SK-N-SH (cell line): ENCODE measurements at regions not wholly inside any gene's neighbourhood (a gene's known extent, or its start where the extent isn't known, plus 50 kb on each side); places are given as distances from the start of the nearest gene placed in this dataset.

Experiments used
- CTCF ChIA-PET: fragments of 300-600, 350-600 bp; formaldehyde crosslinking; extraction: SDS; loops from one replicate; lab custom pipeline; 2021; lab: Yijun Ruan, JAX
- POLR2A ChIA-PET: fragments of 350-600 bp; sonication (Branson Sonifier 250); formaldehyde crosslinking; extraction: SDS; loops from one replicate; lab custom pipeline; 2020; ENCODE audit warnings: antibody characterized with exemption, inconsistent platforms; lab: Yijun Ruan, JAX
- DNase-seq: peaks from one replicate; pipeline ENCODE4 v3.0.0; 2012
- H2AFZ ChIP-seq: fragments of 200-600 bp; sonication (generic); 2 replicates; pipeline ENCODE4 v1.8.1; 2016; ENCODE audit warnings: antibody characterized with exemption, mild to moderate bottlenecking, low read depth
- H3F3A ChIP-seq: fragments of 200-600 bp; sonication (generic); replicated peaks from 2 replicates; pipeline ENCODE3; 2016; ENCODE audit warnings: antibody characterized with exemption, mild to moderate bottlenecking; ENCODE audit not compliant: insufficient read depth
- H3K27ac ChIP-seq, 2 experiments: fragments of 200-500 bp in 1 of 2; fragments of 200-600 bp in 1 of 2; sonication (Bioruptor generic) in 1 of 2; sonication (generic), shearing (Covaris generic) in 1 of 2; 2 replicates each; pipeline versions ENCODE4 v1.5.1 to v1.6.1; 2014 to 2016; ENCODE audit warnings: low read depth in 2 of 2, inconsistent platforms in 1 of 2, low read length in 1 of 2, mild to moderate bottlenecking in 1 of 2, mixed read lengths in 1 of 2
- H3K27me3 ChIP-seq: fragments of 200-600 bp; sonication (generic), shearing (Covaris generic); 2 replicates; pipeline ENCODE4 v1.6.1; 2016; ENCODE audit warnings: mixed run types; ENCODE audit not compliant: insufficient read depth
- H3K36me3 ChIP-seq, 2 experiments: fragments of 200-500 bp in 1 of 2; fragments of 200-600 bp in 1 of 2; sonication (Bioruptor generic) in 1 of 2; sonication (generic) in 1 of 2; replicated peaks in 1 of 2; 2 replicates each; pipeline versions ENCODE3 to v1.5.1; 2014 to 2016; ENCODE audit warnings: low read length in 1 of 2, mild to moderate bottlenecking in 1 of 2; ENCODE audit not compliant: insufficient read depth in 2 of 2, control insufficient read depth in 1 of 2
- H3K4me1 ChIP-seq, 2 experiments: fragments of 200-500 bp in 1 of 2; fragments of 200-600 bp in 1 of 2; sonication (Bioruptor generic) in 1 of 2; sonication (generic), shearing (Covaris generic) in 1 of 2; 2 replicates each; pipeline versions ENCODE4 v1.5.1 to v1.6.1; 2014 to 2016; ENCODE audit warnings: low read depth in 1 of 2, low read length in 1 of 2, mixed run types in 1 of 2; ENCODE audit not compliant: insufficient read depth in 2 of 2, control insufficient read depth in 1 of 2
- H3K4me2 ChIP-seq: fragments of 200-600 bp; sonication (generic), shearing (Covaris generic); 2 replicates; pipeline ENCODE4 v1.6.1; 2017; ENCODE audit warnings: mixed run types
- H3K4me3 ChIP-seq, 2 experiments: fragments of 200-500 bp in 1 of 2; fragments of 200-600 bp in 1 of 2; sonication (Bioruptor generic) in 1 of 2; sonication (generic), shearing (Covaris generic) in 1 of 2; 2 replicates each; pipeline versions ENCODE4 v1.5.1 to v1.8.1; 2014 to 2016; ENCODE audit warnings: low read depth in 2 of 2, inconsistent platforms in 1 of 2, low read length in 1 of 2, mild to moderate bottlenecking in 1 of 2, mixed read lengths in 1 of 2, moderate library complexity in 1 of 2
- H3K79me2 ChIP-seq: fragments of 200-600 bp; sonication (generic); 2 replicates; pipeline ENCODE4 v1.8.1; 2017; ENCODE audit warnings: mild to moderate bottlenecking; ENCODE audit not compliant: insufficient read depth
- H3K9ac ChIP-seq: fragments of 200-600 bp; sonication (generic); 2 replicates; pipeline ENCODE4 v1.6.1; 2017; ENCODE audit warnings: mixed run types
- H3K9me2 ChIP-seq: fragments of 200-600 bp; sonication (generic); 2 replicates; pipeline ENCODE4 v1.6.1; 2017; ENCODE audit warnings: mixed run types
- H3K9me3 ChIP-seq: fragments of 200-600 bp; sonication (generic); 2 replicates; pipeline ENCODE4 v1.6.1; 2017; ENCODE audit warnings: mixed run types, mild to moderate bottlenecking, moderate library complexity
- H4K20me1 ChIP-seq: fragments of 200-600 bp; sonication (generic); 2 replicates; pipeline ENCODE4 v1.6.1; 2017; ENCODE audit warnings: mild to moderate bottlenecking, mixed run types; ENCODE audit not compliant: insufficient read depth
- ELF1 ChIP-seq: IDR thresholded peaks from 2 replicates; pipeline ENCODE4 v1.4.0; 2012
- EP300 ChIP-seq, 2 experiments: IDR thresholded peaks; 2 replicates each; pipeline versions ENCODE4 v1.4.0 to v1.6.1; 2012; ENCODE audit warnings: borderline replicate concordance in 1 of 2, low read depth in 1 of 2, low read length in 1 of 2
- FOSL2 ChIP-seq: IDR thresholded peaks from 2 replicates; pipeline ENCODE4 v1.4.0; 2012; ENCODE audit warnings: low read depth, mild to moderate bottlenecking, moderate library complexity, borderline replicate concordance
- FOXM1 ChIP-seq: IDR thresholded peaks from 2 replicates; pipeline ENCODE4 v1.4.0; 2012; ENCODE audit warnings: low read depth, mild to moderate bottlenecking
- IRF3 ChIP-seq: fragments of 150-350 bp; IDR thresholded peaks from 2 replicates; pipeline ENCODE4 v1.6.1; 2016; ENCODE audit warnings: mild to moderate bottlenecking, low read depth, low read length
- NRF1 ChIP-seq: IDR thresholded peaks from 2 replicates; pipeline ENCODE4 v1.6.1; 2012; ENCODE audit warnings: low read depth, mild to moderate bottlenecking, low read length
- REST ChIP-seq: IDR thresholded peaks from 2 replicates; pipeline ENCODE4 v1.6.1; 2012; ENCODE audit warnings: mild to moderate bottlenecking, low read depth, low read length, moderate library complexity
- SMC3 ChIP-seq: IDR thresholded peaks from 2 replicates; pipeline ENCODE4 v1.6.1; 2012; ENCODE audit warnings: low read depth, low read length, improper control_type of control experiment
- TAF1 ChIP-seq: IDR thresholded peaks from 2 replicates; pipeline ENCODE4 v1.6.1; 2012; ENCODE audit warnings: low read depth, mild to moderate bottlenecking, low read length, moderate library complexity, borderline replicate concordance
- USF1 ChIP-seq: IDR thresholded peaks from 2 replicates; pipeline ENCODE4 v1.4.0; 2012; ENCODE audit warnings: low read depth, borderline replicate concordance
- USF2 ChIP-seq: fragments of 150-350 bp; IDR thresholded peaks from 2 replicates; pipeline ENCODE4 v1.6.1; 2017; ENCODE audit warnings: antibody characterized with exemption, low read length, low read depth, borderline replicate concordance
- YY1 ChIP-seq: IDR thresholded peaks from 2 replicates; pipeline ENCODE4 v1.4.0; 2012; ENCODE audit warnings: low read depth, mild to moderate bottlenecking
- WGBS: methylation state at CpG from one replicate; pipeline ENCODE4 v1.1.6; 2017; ENCODE audit warnings: low lambda C conversion rate; 5-methylcytosine and 5-hydroxymethylcytosine counted together

GRCh38 chr5:12237837-12238575 lies 333.8 kb upstream of the CTNND2 start:
- no peaks in the 10 kb centered on the region for H3K9me3 ChIP-seq
- H2AFZ ChIP-seq: no peak overlapping the region
- H3K27ac ChIP-seq: no peak overlapping the region
- no peaks in the 10 kb centered on the region for H3K79me2 ChIP-seq
- no peaks in the 10 kb centered on the region for H3F3A ChIP-seq
- DNase-seq: no peak
- ChIA-PET CTCF (no interaction called here), POLR2A (no interaction called here)
- H3K27me3 ChIP-seq: no peaks in the 10 kb centered on the region
- H3K9me2 ChIP-seq: no peaks in the 10 kb centered on the region
- no peak overlapping the region for H3K4me3 ChIP-seq
- H4K20me1 ChIP-seq: no peaks in the 10 kb centered on the region
- H3K4me2 ChIP-seq: no peak overlapping the region
- no peak overlapping the region for H3K9ac ChIP-seq
- no peak for TF ChIP-seq NRF1
- TF ChIP-seq SMC3: no peak
- TF ChIP-seq YY1: no peak
- TF ChIP-seq FOSL2: no peak
- TF ChIP-seq TAF1: no peak
- TF ChIP-seq ELF1: no peak
- TF ChIP-seq USF1: no peak
- TF ChIP-seq USF2: no peak
- no peak for TF ChIP-seq IRF3
- TF ChIP-seq REST: no peak
- no peak for TF ChIP-seq EP300 (IDR thresholded peaks at IDR 0.05; ENCODE audit: borderline replicate concordance in 1 of 2, low read depth in 1 of 2, low read length in 1 of 2)
- TF ChIP-seq FOXM1: no peak
- H3K36me3 ChIP-seq: no peaks in the 10 kb centered on the region
- no peaks in the 10 kb centered on the region for H3K4me1 ChIP-seq
- 30% methylated on average over 6 of the region's 6 CpGs for WGBS
